HG03521 (cell line): ENCODE measurements at regions not wholly inside any gene's neighbourhood (a gene's known extent, or its start where the extent isn't known, plus 50 kb on each side); places are given as distances from the start of the nearest gene placed in this dataset.

Source experiments
- ATAC-seq: cut with Tn5 transposase; IDR thresholded peaks from one replicate; pipeline ENCODE4 v1.9.1; 2021; ENCODE audit warnings: mild to moderate bottlenecking, moderate library complexity; ENCODE audit not compliant: unreplicated experiment

GRCh38 chr11:37404231-37404630 is 806.2 kb upstream of the RAG2 start:
- no peak for ATAC-seq

- no peak for ATAC-seq
Measured at GRCh38 chr11:37402663-37403062, 804.6 kb upstream of the RAG2 start.

GRCh38 chr11:37394236-37394870 is 796.3 kb upstream of the RAG2 start:
- ATAC-seq: no peak

- ATAC-seq: no peak
Measured at GRCh38 chr11:37391615-37392014, 793.6 kb upstream of the RAG2 start.

GRCh38 chr11:37390576-37391083 is 792.6 kb upstream of the RAG2 start:
- no peak for ATAC-seq

- ATAC-seq: no peak
Measured at GRCh38 chr11:37378958-37379357, 780.9 kb upstream of the RAG2 start.

GRCh38 chr11:37372667-37373066 is 774.6 kb upstream of the RAG2 start:
- no peak for ATAC-seq

- ATAC-seq: no peak
Measured at GRCh38 chr11:37371346-37371970, 773.4 kb upstream of the RAG2 start.

GRCh38 chr11:37370817-37371216 is 772.8 kb upstream of the RAG2 start:
- ATAC-seq: no peak

- ATAC-seq: no peak
Measured at GRCh38 chr11:37364246-37364839, 766.3 kb upstream of the RAG2 start.

- ATAC-seq: no peak
Measured at GRCh38 chr11:37353192-37353591, 755.2 kb upstream of the RAG2 start.

GRCh38 chr11:37352485-37352884 is 754.4 kb upstream of the RAG2 start:
- no peak for ATAC-seq

- ATAC-seq: no peak
Measured at GRCh38 chr11:37343290-37343689, 745.3 kb upstream of the RAG2 start.

- no peak for ATAC-seq
Measured at GRCh38 chr11:37336401-37336800, 738.4 kb upstream of the RAG2 start.

- no peak for ATAC-seq
Measured at GRCh38 chr11:37333345-37333744, 735.3 kb upstream of the RAG2 start.

GRCh38 chr11:37323843-37324242 is 725.8 kb upstream of the RAG2 start:
- no peak for ATAC-seq

GRCh38 chr11:37322333-37323194 is 724.5 kb upstream of the RAG2 start:
- no peak for ATAC-seq

GRCh38 chr11:37320921-37321320 is 722.9 kb upstream of the RAG2 start:
- ATAC-seq: no peak

GRCh38 chr11:37317803-37318202 is 719.8 kb upstream of the RAG2 start:
- no peak for ATAC-seq

- no peak for ATAC-seq
Measured at GRCh38 chr11:37313266-37313665, 715.2 kb upstream of the RAG2 start.

- no peak for ATAC-seq
Measured at GRCh38 chr11:37306563-37306962, 708.5 kb upstream of the RAG2 start.
